Mesendoderm (in vitro differentiated cells): ENCODE measurements at regions not wholly inside any gene's neighbourhood (a gene's known extent, or its start where the extent isn't known, plus 50 kb on each side); places are given as distances from the start of the nearest gene placed in this dataset.

ENCODE experiments used
- DNase-seq: peaks from one replicate; pipeline ENCODE4 v3.0.0; 2013
- H2AK5ac ChIP-seq: 2 replicates; pipeline ENCODE4 v1.6.1; 2013; ENCODE audit warnings: low read length, inconsistent platforms
- H2BK120ac ChIP-seq: 2 replicates; pipeline ENCODE4 v1.6.1; 2013; ENCODE audit warnings: low read depth, mild to moderate bottlenecking, low read length, moderate library complexity, mixed read lengths
- H2BK15ac ChIP-seq: replicated peaks from 2 replicates; pipeline ENCODE4 v1.6.1; 2013; ENCODE audit warnings: low read depth, mild to moderate bottlenecking, moderate library complexity
- H2BK5ac ChIP-seq: 2 replicates; pipeline ENCODE4 v1.6.1; 2013; ENCODE audit warnings: low read length, inconsistent platforms
- H3K18ac ChIP-seq: 2 replicates; pipeline ENCODE4 v1.6.1; 2013; ENCODE audit warnings: mild to moderate bottlenecking, low read length, mixed read lengths
- H3K23ac ChIP-seq: one replicate; pipeline ENCODE4 v1.6.1; 2013; ENCODE audit warnings: low read length
- H3K27ac ChIP-seq: 2 replicates; pipeline ENCODE4 v1.5.1; 2013; ENCODE audit warnings: low read depth, mild to moderate bottlenecking, inconsistent platforms, low read length, moderate library complexity
- H3K27me3 ChIP-seq: 2 replicates; pipeline ENCODE4 v1.6.1; 2013; ENCODE audit warnings: low read length, control low read depth, mild to moderate bottlenecking, inconsistent platforms; ENCODE audit not compliant: insufficient read depth, poor library complexity
- H3K36me3 ChIP-seq: 2 replicates; pipeline ENCODE4 v1.6.1; 2013; ENCODE audit warnings: low read length, inconsistent platforms; ENCODE audit not compliant: control insufficient read depth, insufficient read depth
- H3K4ac ChIP-seq: one replicate; pipeline ENCODE4 v1.6.1; 2013; ENCODE audit warnings: low read depth, mild to moderate bottlenecking, low read length, moderate library complexity
- H3K4me1 ChIP-seq: 2 replicates; pipeline ENCODE4 v1.6.1; 2013; ENCODE audit warnings: low read depth, low read length, inconsistent platforms; ENCODE audit not compliant: control insufficient read depth
- H3K4me2 ChIP-seq: 2 replicates; pipeline ENCODE4 v1.6.1; 2013; ENCODE audit warnings: low read length
- H3K4me3 ChIP-seq: 2 replicates; pipeline ENCODE4 v1.5.1; 2013; ENCODE audit warnings: mild to moderate bottlenecking, low read length
- H3K56ac ChIP-seq: one replicate; pipeline ENCODE4 v1.6.1; 2013; ENCODE audit warnings: low read length
- H3K79me1 ChIP-seq: 2 replicates; pipeline ENCODE4 v1.6.1; 2013; ENCODE audit warnings: low read length, inconsistent platforms
- H3K79me2 ChIP-seq: 2 replicates; pipeline ENCODE4 v1.6.1; 2013; ENCODE audit warnings: mild to moderate bottlenecking, low read length; ENCODE audit not compliant: control insufficient read depth, insufficient read depth
- H3K9ac ChIP-seq: 2 replicates; pipeline ENCODE4 v1.6.1; 2013; ENCODE audit warnings: low read length, inconsistent platforms
- H4K5ac ChIP-seq: one replicate; pipeline ENCODE4 v1.6.1; 2013; ENCODE audit warnings: low read length
- H4K8ac ChIP-seq: one replicate; pipeline ENCODE4 v1.6.1; 2013; ENCODE audit warnings: low read depth, mild to moderate bottlenecking, control low read depth, low read length, moderate library complexity
- WGBS: extraction: QIAGEN DNeasy Blood & Tissue Kit; methylation state at CpG from one replicate; pipeline ENCODE4 v1.1.7; 2013; ENCODE audit warnings: low lambda C conversion rate, missing lambda C conversion rate; ENCODE audit not compliant: insufficient coverage; ENCODE audit errors: extremely low coverage; 5-methylcytosine and 5-hydroxymethylcytosine counted together

DNA sequence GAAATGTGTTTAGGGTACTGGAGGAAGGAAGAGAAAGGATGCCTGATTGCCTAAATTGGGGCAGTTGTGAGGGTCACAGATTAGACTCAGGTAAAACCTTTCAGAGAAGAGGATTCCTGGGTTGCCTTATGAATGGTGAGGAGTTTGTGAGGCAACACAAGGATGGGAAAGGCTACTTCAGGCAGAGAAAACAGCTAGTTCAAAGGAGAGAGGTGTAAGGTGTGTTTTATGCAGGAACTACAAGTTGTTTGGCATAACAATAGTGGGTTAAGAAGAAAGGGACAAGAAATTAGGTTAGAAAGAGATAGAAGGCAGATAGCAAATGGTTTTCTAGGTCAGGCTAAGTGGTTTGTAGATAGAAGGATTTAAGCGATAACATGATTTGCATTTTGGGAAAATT lies 75.1 kb upstream of the PGRMC2 start:
- Histone ChIP-seq H3K4me1 (peaks cover 2% of the 10 kb centered on the region), H4K5ac (no peak overlapping the region), H3K4me2 (no peak overlapping the region), H3K18ac (no peak overlapping the region), H2AK5ac (no peak overlapping the region), H3K79me1 (no peaks in the 10 kb centered on the region), H2BK15ac (no peak overlapping the region), H2BK5ac (no peak overlapping the region), H2BK120ac (peak overlapping the region; percentile 75), H3K4me3 (no peak overlapping the region), H3K27ac (no peak overlapping the region), H3K9ac (no peak overlapping the region), H3K79me2 (no peaks in the 10 kb centered on the region), H3K27me3 (no peaks in the 10 kb centered on the region), H3K23ac (no peak overlapping the region), H3K4ac (no peak overlapping the region), H4K8ac (no peak overlapping the region), H3K56ac (no peak overlapping the region), H3K36me3 (no peaks in the 10 kb centered on the region)
- WGBS = no CpG with 5 or more reads among the region's 1 CpG
- DNase-seq = peak; percentile 81

- Histone ChIP-seq H3K27ac (no peak overlapping the region), H3K56ac (no peak overlapping the region), H2BK15ac (no peak overlapping the region), H3K23ac (no peak overlapping the region), H3K4me1 (peaks cover 8% of the 10 kb centered on the region), H4K8ac (no peak overlapping the region), H3K27me3 (no peaks in the 10 kb centered on the region), H3K4me3 (no peak overlapping the region), H3K79me2 (no peaks in the 10 kb centered on the region), H2BK5ac (no peak overlapping the region), H2BK120ac (no peak overlapping the region), H3K79me1 (no peaks in the 10 kb centered on the region), H3K4me2 (no peak overlapping the region), H3K9ac (no peak overlapping the region), H2AK5ac (no peak overlapping the region), H3K4ac (peak overlapping the region; percentile 7), H3K18ac (no peak overlapping the region), H4K5ac (no peak overlapping the region), H3K36me3 (no peaks in the 10 kb centered on the region)
- no CpG with 5 or more reads among the region's 2 CpGs for WGBS
- no peak for DNase-seq
Observed at GRCh38 chr4:128359422-128359821, 71.8 kb upstream of the PGRMC2 start.

- no CpG with 5 or more reads among the region's 2 CpGs for WGBS
Observed at GRCh38 chr4:128358913-128359279, 71.3 kb upstream of the PGRMC2 start.

DNA sequence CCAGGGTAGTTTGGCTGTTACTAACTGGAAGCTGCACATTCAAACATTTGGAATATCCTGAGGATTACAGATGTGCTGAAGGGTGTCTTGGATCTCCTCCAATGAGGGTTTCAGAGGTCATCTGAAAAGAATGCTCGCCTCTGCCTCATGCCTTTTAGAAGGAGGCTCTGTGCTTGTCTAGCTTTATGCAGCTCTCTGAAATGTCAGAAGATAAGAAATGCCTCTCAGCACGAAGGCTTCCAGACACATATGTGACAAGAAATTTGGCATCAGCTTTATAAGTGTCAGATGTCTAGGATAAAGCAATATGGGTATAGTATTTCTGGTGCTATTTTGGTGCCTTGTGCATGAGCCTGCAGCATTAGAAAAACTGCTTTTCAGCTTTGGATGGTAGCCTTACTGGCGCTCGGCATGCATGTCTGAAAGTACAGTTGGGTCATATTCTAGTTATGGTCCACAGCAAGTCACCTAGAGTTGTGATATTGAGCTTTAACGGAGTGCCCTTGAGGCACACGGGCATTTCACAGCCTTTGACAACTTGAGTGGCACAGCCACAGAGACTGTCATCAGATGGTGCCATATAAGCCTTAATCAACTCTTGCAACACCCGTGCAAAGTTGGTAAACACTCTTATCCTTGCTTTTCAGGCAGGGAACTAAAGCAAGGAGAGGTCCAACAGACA lies 70.8 kb upstream of the PGRMC2 start:
- Histone ChIP-seq H2AK5ac (no peak overlapping the region), H3K27me3 (no peaks in the 10 kb centered on the region), H2BK5ac (no peak overlapping the region), H4K5ac (no peak overlapping the region), H3K27ac (no peak overlapping the region), H3K4ac (no peak overlapping the region), H3K4me2 (no peak overlapping the region), H3K23ac (no peak overlapping the region), H2BK15ac (no peak overlapping the region), H3K36me3 (no peaks in the 10 kb centered on the region), H3K4me3 (no peak overlapping the region), H3K56ac (no peak overlapping the region), H3K79me1 (no peaks in the 10 kb centered on the region), H2BK120ac (no peak overlapping the region), H4K8ac (no peak overlapping the region), H3K9ac (no peak overlapping the region), H3K18ac (no peak overlapping the region), H3K4me1 (peaks cover 11% of the 10 kb centered on the region), H3K79me2 (no peaks in the 10 kb centered on the region)
- WGBS = no CpG with 5 or more reads among the region's 7 CpGs
- DNase-seq = no peak

More at GRCh38 chr4:128358913-128359279, 71.3 kb upstream of the PGRMC2 start:
- Histone ChIP-seq H3K23ac (no peak overlapping the region), H3K9ac (no peak overlapping the region), H3K27me3 (no peaks in the 10 kb centered on the region), H3K36me3 (no peaks in the 10 kb centered on the region), H2BK120ac (no peak overlapping the region), H3K79me2 (no peaks in the 10 kb centered on the region), H3K18ac (no peak overlapping the region), H2BK15ac (no peak overlapping the region), H3K4me1 (peaks cover 11% of the 10 kb centered on the region), H3K56ac (no peak overlapping the region), H2AK5ac (no peak overlapping the region), H3K4me3 (no peak overlapping the region), H4K8ac (no peak overlapping the region), H3K79me1 (no peaks in the 10 kb centered on the region), H2BK5ac (no peak overlapping the region), H3K4ac (no peak overlapping the region), H3K27ac (no peak overlapping the region), H4K5ac (no peak overlapping the region), H3K4me2 (no peak overlapping the region)
- DNase-seq = no peak

GRCh38 chr4:128357286-128357685 lies 69.7 kb upstream of the PGRMC2 start:
- no peak overlapping the region for H3K23ac ChIP-seq
- H3K36me3 ChIP-seq = no peaks in the 10 kb centered on the region
- no CpG with 5 or more reads among the region's 2 CpGs for WGBS
- no peak overlapping the region for H4K5ac ChIP-seq
- H3K4me3 ChIP-seq = no peak overlapping the region
- no peak overlapping the region for H3K27ac ChIP-seq
- no peaks in the 10 kb centered on the region for H3K79me1 ChIP-seq
- no peaks in the 10 kb centered on the region for H3K79me2 ChIP-seq
- H3K56ac ChIP-seq = no peak overlapping the region
- peaks cover 11% of the 10 kb centered on the region for H3K4me1 ChIP-seq
- no peak overlapping the region for H2BK15ac ChIP-seq
- H3K27me3 ChIP-seq = no peaks in the 10 kb centered on the region
- no peak overlapping the region for H2AK5ac ChIP-seq
- H3K18ac ChIP-seq = no peak overlapping the region
- no peak for DNase-seq
- no peak overlapping the region for H2BK5ac ChIP-seq
- no peak overlapping the region for H4K8ac ChIP-seq
- H3K9ac ChIP-seq = no peak overlapping the region
- no peak overlapping the region for H3K4ac ChIP-seq
- no peak overlapping the region for H2BK120ac ChIP-seq
- no peak overlapping the region for H3K4me2 ChIP-seq

- Histone ChIP-seq H2AK5ac (no peak overlapping the region), H3K4me3 (no peak overlapping the region), H3K23ac (no peak overlapping the region), H3K27ac (no peak overlapping the region), H3K4me2 (no peak overlapping the region), H3K9ac (no peak overlapping the region), H3K36me3 (no peaks in the 10 kb centered on the region), H3K4ac (no peak overlapping the region), H3K79me2 (no peaks in the 10 kb centered on the region), H4K8ac (no peak overlapping the region), H3K18ac (no peak overlapping the region), H3K4me1 (peaks cover 9% of the 10 kb centered on the region), H4K5ac (no peak overlapping the region), H3K56ac (no peak overlapping the region), H2BK120ac (no peak overlapping the region), H3K27me3 (no peaks in the 10 kb centered on the region), H2BK5ac (peak overlapping the region; percentile 23), H3K79me1 (no peaks in the 10 kb centered on the region), H2BK15ac (no peak overlapping the region)
- peak; percentile 60 for DNase-seq
- WGBS = no CpG with 5 or more reads among the region's 4 CpGs
Observed at GRCh38 chr4:128355305-128355704, 67.7 kb upstream of the PGRMC2 start.
